Astrocyte (in vitro differentiated cells and primary cell): ENCODE measurements at regions not wholly inside any gene's neighbourhood (a gene's known extent, or its start where the extent isn't known, plus 50 kb on each side); places are given as distances from the start of the nearest gene placed in this dataset.

Experiments used
- DNase-seq: peaks from one replicate; pipeline ENCODE4 v3.0.0-alpha.2; 2010; ENCODE audit warnings: low read depth
- FAIRE-seq: peaks from 2 replicates; lab custom pipeline; 2011; peaks lifted over from hg19 to GRCh38; lab: Jason Lieb, UNC
- H2AFZ ChIP-seq: 2 replicates; pipeline ENCODE4 v1.6.0; 2012; ENCODE audit warnings: low read depth, low read length, inconsistent platforms
- H3K27ac ChIP-seq: 2 replicates; pipeline ENCODE4 v1.5.1; 2011; ENCODE audit warnings: low read depth, low read length, inconsistent platforms
- H3K27me3 ChIP-seq: 2 replicates; pipeline ENCODE4 v1.6.0; 2011; ENCODE audit warnings: low read length, inconsistent platforms; ENCODE audit not compliant: insufficient read depth
- H3K36me3 ChIP-seq: 2 replicates; pipeline ENCODE4 v1.5.1; 2011; ENCODE audit warnings: low read length, inconsistent platforms; ENCODE audit not compliant: insufficient read depth
- H3K4me1 ChIP-seq: 2 replicates; pipeline ENCODE4 v1.5.1; 2011; ENCODE audit warnings: low read length, inconsistent platforms; ENCODE audit not compliant: insufficient read depth
- H3K4me2 ChIP-seq: 2 replicates; pipeline ENCODE4 v1.6.0; 2012; ENCODE audit warnings: low read length, inconsistent platforms
- H3K4me3 ChIP-seq: 2 replicates; pipeline ENCODE4 v1.5.1; 2011; ENCODE audit warnings: low read depth, mild to moderate bottlenecking, low read length, inconsistent platforms; ENCODE audit not compliant: insufficient read depth
- H3K79me2 ChIP-seq: 2 replicates; pipeline ENCODE4 v1.6.0; 2012; ENCODE audit warnings: mild to moderate bottlenecking, low read length, inconsistent platforms; ENCODE audit not compliant: insufficient read depth
- H3K9ac ChIP-seq: 2 replicates; pipeline ENCODE4 v1.6.0; 2012; ENCODE audit warnings: mild to moderate bottlenecking, low read length, inconsistent platforms
- H3K9me3 ChIP-seq: 2 replicates; pipeline ENCODE4 v1.5.1; 2012; ENCODE audit warnings: low read depth, mild to moderate bottlenecking, low read length, inconsistent platforms; ENCODE audit not compliant: insufficient read depth
- H4K20me1 ChIP-seq: 2 replicates; pipeline ENCODE4 v1.6.0; 2012; ENCODE audit warnings: low read length, inconsistent platforms; ENCODE audit not compliant: insufficient read depth
- H3K27ac Mint-ChIP-seq: one replicate; pipeline ENCODE4 v1.8.0; 2021; ENCODE audit warnings: mild to moderate bottlenecking, mixed read lengths; ENCODE audit not compliant: unreplicated experiment
- H3K27me3 Mint-ChIP-seq: one replicate; pipeline ENCODE4 v1.8.0; 2021; ENCODE audit warnings: low read depth, mixed read lengths; ENCODE audit not compliant: unreplicated experiment
- H3K36me3 Mint-ChIP-seq: one replicate; pipeline ENCODE4 v1.8.0; 2021; ENCODE audit warnings: low read depth, mixed read lengths; ENCODE audit not compliant: unreplicated experiment
- H3K4me1 Mint-ChIP-seq: one replicate; pipeline ENCODE4 v1.8.0; 2021; ENCODE audit warnings: low read depth, mixed read lengths; ENCODE audit not compliant: unreplicated experiment
- H3K4me3 Mint-ChIP-seq: one replicate; pipeline ENCODE4 v1.8.0; 2021; ENCODE audit warnings: mild to moderate bottlenecking, moderate library complexity, mixed read lengths; ENCODE audit not compliant: unreplicated experiment
- H3K9me3 Mint-ChIP-seq: one replicate; pipeline ENCODE4 v1.8.0; 2021; ENCODE audit warnings: mild to moderate bottlenecking, mixed read lengths; ENCODE audit not compliant: unreplicated experiment
- EZH2 ChIP-seq: IDR thresholded peaks from 2 replicates; pipeline ENCODE4 v1.6.1; 2012; ENCODE audit warnings: mild to moderate bottlenecking, low read length, inconsistent platforms; ENCODE audit not compliant: insufficient read depth
- TF ChIP-seq, protein P1 (sequence below): IDR thresholded peaks from 2 replicates; pipeline ENCODE4 v1.5.1; 2011; ENCODE audit warnings: low read depth, mild to moderate bottlenecking, inconsistent platforms, low read length, moderate library complexity; ENCODE audit not compliant: insufficient read depth

DNA sequence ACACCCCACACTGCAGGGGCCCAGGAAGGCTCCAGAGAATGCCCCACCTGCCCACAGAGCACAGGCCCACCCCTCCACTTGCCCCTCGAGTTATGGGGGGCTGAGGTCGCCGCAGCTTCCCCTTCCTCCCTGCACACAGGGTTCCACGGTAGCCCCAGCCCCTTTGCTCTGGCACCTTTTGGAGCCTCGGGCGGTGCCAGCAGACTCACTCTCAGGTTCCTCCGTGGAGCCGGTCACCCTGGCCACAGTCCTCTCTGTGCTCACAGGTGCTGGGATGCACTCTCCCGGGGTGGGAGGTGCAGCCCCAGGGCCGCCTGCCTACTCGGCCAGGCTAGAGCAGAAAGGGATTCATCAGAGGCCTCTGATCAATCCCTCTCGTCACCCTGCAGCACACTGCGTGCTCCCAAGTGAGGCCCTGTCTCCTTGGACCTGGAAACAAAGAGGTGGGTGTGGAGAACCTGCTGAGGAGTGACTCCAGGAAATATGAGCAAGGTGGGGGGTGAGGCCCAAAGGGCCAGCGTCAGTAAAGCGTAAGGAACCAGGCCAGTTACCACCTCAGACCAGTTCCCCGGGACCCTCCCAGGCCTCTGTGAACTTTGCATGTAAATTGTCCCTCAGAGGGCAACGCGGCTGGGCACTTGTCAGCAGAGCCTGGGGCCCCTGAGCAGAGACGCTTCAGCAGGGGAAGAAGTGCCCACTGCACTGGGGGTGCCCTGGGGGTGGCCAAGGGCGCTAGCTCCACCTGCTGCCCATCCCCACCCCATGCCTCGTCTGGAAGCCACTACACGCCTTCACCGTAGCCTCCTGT, 167.8 kb downstream of the OLFM1 start:
- no peaks in the 10 kb centered on the region for H3K27me3 ChIP-seq
- H2AFZ ChIP-seq: no peak overlapping the region
- no peak for TF ChIP-seq EZH2
- TF ChIP-seq, protein P1, sequence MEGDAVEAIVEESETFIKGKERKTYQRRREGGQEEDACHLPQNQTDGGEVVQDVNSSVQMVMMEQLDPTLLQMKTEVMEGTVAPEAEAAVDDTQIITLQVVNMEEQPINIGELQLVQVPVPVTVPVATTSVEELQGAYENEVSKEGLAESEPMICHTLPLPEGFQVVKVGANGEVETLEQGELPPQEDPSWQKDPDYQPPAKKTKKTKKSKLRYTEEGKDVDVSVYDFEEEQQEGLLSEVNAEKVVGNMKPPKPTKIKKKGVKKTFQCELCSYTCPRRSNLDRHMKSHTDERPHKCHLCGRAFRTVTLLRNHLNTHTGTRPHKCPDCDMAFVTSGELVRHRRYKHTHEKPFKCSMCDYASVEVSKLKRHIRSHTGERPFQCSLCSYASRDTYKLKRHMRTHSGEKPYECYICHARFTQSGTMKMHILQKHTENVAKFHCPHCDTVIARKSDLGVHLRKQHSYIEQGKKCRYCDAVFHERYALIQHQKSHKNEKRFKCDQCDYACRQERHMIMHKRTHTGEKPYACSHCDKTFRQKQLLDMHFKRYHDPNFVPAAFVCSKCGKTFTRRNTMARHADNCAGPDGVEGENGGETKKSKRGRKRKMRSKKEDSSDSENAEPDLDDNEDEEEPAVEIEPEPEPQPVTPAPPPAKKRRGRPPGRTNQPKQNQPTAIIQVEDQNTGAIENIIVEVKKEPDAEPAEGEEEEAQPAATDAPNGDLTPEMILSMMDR: no peak
- H3K9ac ChIP-seq: no peak overlapping the region
- no peak overlapping the region for H3K27ac ChIP-seq
- Mint-ChIP-seq H3K4me1 (peaks cover 2% of the 10 kb centered on the region), H3K27me3 (peaks cover 14% of the 10 kb centered on the region), H3K4me3 (no peak overlapping the region), H3K9me3 (no peaks in the 10 kb centered on the region), H3K27ac (no peak overlapping the region), H3K36me3 (no peaks in the 10 kb centered on the region)
- no peaks in the 10 kb centered on the region for H3K79me2 ChIP-seq
- H3K36me3 ChIP-seq: no peaks in the 10 kb centered on the region
- H4K20me1 ChIP-seq: no peaks in the 10 kb centered on the region
- H3K4me1 ChIP-seq: no peaks in the 10 kb centered on the region
- H3K9me3 ChIP-seq: no peaks in the 10 kb centered on the region
- no peak overlapping the region for H3K4me2 ChIP-seq
- DNase-seq: no peak
- FAIRE-seq: no peak
- no peak overlapping the region for H3K4me3 ChIP-seq

- no peaks in the 10 kb centered on the region for H3K9me3 Mint-ChIP-seq
- no peak for DNase-seq
- Histone ChIP-seq H3K27me3 (no peaks in the 10 kb centered on the region), H3K4me3 (no peak overlapping the region), H3K36me3 (no peaks in the 10 kb centered on the region), H3K9me3 (no peaks in the 10 kb centered on the region), H3K4me1 (no peaks in the 10 kb centered on the region), H3K79me2 (no peaks in the 10 kb centered on the region), H3K9ac (no peak overlapping the region), H3K27ac (no peak overlapping the region), H4K20me1 (no peaks in the 10 kb centered on the region), H2AFZ (no peak overlapping the region), H3K4me2 (no peak overlapping the region)
- no peak overlapping the region for H3K4me3 Mint-ChIP-seq
- FAIRE-seq: no peak
- no peak overlapping the region for H3K27ac Mint-ChIP-seq
- TF ChIP-seq, protein P1: no peak
- TF ChIP-seq EZH2: no peak
- no peaks in the 10 kb centered on the region for H3K36me3 Mint-ChIP-seq
- peaks cover 2% of the 10 kb centered on the region for H3K4me1 Mint-ChIP-seq
- H3K27me3 Mint-ChIP-seq: peaks cover 14% of the 10 kb centered on the region
Observed at GRCh38 chr9:135255841-135256580, 168.5 kb downstream of the OLFM1 start.
